T-helper 1 cell treated with Interleukin-12 subunit alpha and Interleukin-12 subunit beta and Interleukin-4 antibody, amounts not matched to agents 30 ng/mL and 1 ng/mL, for 36 hours (primary cell): ENCODE measurements at regions not wholly inside any gene's neighbourhood (a gene's known extent, or its start where the extent isn't known, plus 50 kb on each side); places are given as distances from the start of the nearest gene placed in this dataset.

Experiments used
- intact Hi-C: fragments of 100-400 bp; cut with micrococcal nuclease; formaldehyde crosslinking; loops from one replicate; pipeline ENCODE4 v1.15.1; 2024

GRCh38 chr7:18241543-18242231, 214.0 kb upstream of the PRPS1L1 start:
- intact Hi-C loops = no loop called here

DNA sequence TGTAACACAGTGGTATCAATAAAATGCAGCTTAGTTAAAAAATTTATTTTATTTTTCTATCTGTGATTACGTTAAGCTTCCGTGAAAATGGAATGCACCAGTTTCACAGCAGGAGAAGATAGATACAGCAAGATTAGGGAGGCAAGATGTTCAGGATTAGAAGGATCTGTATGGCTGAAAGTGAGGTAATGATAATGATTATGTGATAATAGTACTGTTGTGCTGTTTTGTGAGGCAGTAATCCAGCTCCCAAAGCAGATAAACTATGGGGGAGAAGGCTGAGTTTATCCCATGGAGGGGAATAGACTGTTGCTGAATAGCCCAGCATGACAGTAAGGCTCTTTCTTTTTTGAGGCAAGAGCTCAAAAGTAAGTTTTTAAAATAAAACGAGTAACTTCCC, 216.1 kb upstream of the PRPS1L1 start:
- intact Hi-C loops = no loop called here

DNA sequence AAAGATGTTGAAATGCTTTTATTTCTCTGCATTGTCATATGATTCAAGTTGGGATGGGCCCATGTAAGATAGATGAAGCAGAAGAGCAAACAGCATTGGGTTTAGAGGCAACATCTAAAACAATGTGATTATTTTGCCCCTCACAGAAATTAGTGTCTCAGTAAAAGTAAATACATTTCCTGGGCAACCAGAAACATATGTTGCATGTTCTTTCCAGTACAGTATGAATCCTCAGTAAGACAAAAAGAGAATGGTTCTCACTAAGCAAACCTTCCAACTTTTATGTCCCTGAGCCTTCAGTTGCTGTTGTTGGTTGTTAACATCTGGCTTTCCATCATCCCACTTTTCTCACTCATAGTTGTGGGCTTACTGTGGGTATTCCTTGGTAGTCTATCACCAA, 222.5 kb upstream of the PRPS1L1 start:
- intact Hi-C loops = no loop called here

- intact Hi-C loops = no loop called here
These were observed 230.1 kb upstream of the PRPS1L1 start for GRCh38 chr7:18257711-18258110.

DNA sequence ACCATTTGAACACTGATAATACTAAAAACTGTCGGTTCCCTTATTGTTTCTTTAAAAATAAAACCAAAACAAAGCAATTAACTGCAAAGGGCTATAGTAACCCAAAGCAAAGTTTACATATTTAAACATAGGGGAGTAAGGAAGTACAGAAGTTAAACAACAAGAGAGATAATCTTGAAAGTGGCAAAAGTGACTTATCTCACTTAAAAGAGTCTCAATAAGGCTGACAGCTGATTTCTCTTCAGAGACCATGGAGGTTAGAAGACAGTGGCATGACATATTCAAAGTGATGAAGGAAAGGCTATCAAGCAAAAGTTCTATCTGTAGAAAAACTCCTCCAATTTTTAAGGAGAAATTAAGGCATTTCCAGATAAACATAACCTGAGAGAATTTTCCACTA, 233.5 kb upstream of the HDAC9 start:
- intact Hi-C loops = no loop called here

GRCh38 chr7:18265611-18266281, 229.8 kb upstream of the HDAC9 start:
- intact Hi-C loops = no loop called here

GRCh38 chr7:18268571-18268970, 227.0 kb upstream of the HDAC9 start:
- intact Hi-C loops = no loop called here

- intact Hi-C loops = no loop called here
These were observed 219.2 kb upstream of the HDAC9 start for GRCh38 chr7:18276380-18276779.

DNA sequence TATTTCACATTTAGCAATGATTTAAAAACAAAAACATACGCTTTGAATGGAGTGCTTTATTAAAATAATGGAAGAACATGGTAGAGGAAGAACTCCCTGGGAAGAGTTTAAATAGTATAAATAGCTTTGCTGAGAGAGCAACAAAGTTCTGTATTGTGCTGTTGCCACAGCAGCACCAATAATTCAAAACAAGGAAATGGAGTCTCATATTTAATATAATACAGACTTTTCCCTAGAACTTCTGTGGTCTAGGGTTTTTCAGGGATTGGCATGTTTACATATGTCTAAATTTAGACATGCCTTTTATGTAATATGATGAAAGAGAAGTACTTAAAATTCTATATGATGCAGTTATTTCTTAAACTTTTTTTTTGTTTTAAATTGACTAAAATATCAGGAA, 217.2 kb upstream of the HDAC9 start:
- intact Hi-C loops = no loop called here

- intact Hi-C loops = no loop called here
These were observed 212.5 kb upstream of the HDAC9 start for GRCh38 chr7:18283045-18283444.

DNA sequence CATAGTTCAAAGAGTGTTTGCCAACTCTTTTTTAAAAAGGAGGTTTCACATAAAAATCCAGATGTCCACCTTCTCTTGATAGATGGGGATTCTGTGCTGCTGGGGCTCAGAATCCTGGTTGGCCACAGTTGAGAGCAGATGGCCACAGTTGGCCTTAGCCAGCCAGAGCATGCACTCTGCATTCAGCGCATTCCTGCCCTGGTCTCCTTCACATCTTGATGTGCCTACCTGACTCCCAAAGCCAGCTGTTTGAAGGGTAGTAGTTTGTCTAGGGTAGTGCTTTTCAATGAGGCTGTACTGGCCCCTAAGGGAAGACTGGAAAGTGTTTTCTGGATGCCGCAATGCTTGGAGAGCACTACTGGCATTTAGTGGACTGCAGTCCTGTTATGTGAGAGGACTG, 208.1 kb upstream of the HDAC9 start:
- intact Hi-C loops = no loop called here

DNA sequence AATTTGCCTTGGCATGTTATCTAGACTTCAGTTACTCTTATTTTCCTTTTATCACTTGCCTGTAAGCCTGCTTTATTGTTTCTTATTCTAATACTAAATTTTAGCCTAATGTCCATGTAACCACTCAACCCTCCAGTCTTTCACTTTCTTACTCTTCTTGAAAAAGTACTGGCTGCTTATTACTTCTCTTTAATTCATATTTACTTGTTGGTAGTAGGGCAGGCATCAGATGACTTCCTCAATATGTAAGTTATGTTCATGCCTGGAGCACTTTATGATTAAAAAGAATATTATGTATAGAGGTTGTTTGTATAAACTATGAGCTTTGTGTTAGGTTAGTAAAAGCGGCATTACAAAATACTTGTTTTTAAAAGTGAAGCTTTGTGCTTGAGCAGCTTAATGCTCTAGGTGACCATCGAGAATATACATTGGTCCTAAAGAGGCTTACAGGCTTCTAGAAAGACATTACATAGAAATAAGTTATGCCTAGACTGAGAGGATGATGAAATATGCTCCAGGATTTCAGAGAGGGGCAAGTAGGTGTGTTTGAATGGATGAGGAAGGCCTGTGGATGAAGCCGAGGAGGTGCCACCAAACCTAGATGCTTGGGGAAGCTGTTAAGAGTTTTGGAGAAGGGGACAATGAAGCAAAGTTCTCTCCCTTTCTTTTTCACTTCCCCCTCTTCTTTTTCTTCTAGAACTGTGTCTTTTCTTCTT, 207.1 kb upstream of the HDAC9 start:
- intact Hi-C loops = no loop called here

- intact Hi-C loops = no loop called here
These were observed 205.8 kb upstream of the HDAC9 start for GRCh38 chr7:18289788-18290187.

DNA sequence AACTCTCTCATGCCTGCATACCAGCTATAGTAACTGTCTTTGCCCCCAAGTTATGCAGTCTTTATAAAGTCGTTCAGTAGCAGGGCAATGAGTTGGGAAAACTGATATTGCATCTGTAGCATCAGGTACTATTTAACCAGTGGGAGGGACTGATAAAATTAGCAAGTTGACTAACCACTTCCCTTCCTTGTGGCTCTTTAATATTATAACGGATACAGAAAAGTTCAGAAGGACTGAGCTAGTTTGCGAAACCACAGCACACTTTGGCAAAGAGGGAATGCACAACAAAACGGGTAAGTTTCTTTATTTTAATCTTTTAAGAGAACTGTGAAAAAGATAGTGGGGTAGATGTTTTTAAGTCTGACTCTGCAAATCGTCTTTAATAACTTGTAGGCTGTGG, 205.3 kb upstream of the HDAC9 start:
- intact Hi-C loops = no loop called here

DNA sequence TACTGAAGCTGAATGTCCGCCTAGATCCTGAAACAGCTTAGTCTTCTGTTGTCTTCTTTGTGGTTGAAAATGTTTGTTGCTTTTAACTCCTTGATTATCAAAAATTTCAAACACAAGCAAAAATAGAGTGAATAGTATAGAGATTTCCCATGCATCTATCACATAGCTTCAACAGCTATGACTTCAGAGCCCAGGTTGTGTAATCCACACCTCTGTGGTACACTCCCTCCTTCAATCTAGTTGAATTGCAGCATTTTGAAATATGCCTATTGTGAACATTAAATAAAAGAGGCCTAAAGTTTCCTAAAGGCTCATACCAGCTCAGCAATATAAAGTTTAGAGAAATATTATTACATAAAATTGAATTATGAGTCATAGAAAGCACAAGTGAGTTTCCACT, 204.7 kb upstream of the HDAC9 start:
- intact Hi-C loops = no loop called here

- intact Hi-C loops = no loop called here
These were observed 203.0 kb upstream of the HDAC9 start for GRCh38 chr7:18292584-18292983.

GRCh38 chr7:18293759-18294158, 201.8 kb upstream of the HDAC9 start:
- intact Hi-C loops = no loop called here

GRCh38 chr7:18294411-18294810, 201.1 kb upstream of the HDAC9 start:
- intact Hi-C loops = no loop called here

GRCh38 chr7:18295781-18296423, 199.6 kb upstream of the HDAC9 start:
- intact Hi-C loops = no loop called here

- intact Hi-C loops = no loop called here
These were observed 193.5 kb upstream of the HDAC9 start for GRCh38 chr7:18302097-18302496.

DNA sequence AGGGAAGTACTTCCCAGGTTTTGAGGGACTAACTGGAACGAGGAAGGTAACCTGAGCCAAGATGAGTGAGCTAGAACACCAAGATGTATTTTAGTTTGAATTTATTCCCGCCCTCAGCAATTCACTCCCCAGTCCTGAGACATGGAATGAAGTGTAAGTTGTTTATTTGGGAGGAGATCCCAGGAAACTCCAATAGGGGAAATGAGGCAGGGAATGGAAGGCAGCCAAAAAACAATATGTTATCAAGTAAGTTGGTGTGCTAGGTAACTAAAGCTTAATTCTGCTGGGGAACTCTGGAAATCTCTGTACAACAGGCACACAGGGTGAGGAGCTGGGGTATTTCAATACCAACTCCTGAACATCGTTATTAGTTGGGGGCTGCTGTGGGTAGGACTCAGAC, 189.7 kb upstream of the HDAC9 start:
- intact Hi-C loops = no loop called here

DNA sequence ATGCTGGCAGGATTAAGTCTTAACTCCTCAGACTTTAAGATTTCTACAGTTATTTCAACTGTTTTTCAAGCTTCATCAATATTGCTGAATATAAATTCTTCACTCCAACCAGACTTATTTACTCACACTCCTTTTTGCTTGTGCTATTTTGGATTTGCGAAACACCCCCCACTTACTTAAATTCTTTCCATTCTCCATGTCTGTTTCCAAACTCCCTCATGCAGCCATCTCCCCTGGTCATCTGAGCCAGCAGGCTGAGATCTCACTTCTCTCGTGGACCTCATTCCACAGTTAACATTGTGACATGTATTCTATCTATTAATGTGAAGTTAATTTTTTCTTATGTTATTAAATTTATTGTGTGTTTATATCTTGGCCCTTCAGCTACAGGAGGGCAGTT, 188.9 kb upstream of the HDAC9 start:
- intact Hi-C loops = no loop called here
